HG03139 (cell line): ENCODE measurements at regions not wholly inside any gene's neighbourhood (a gene's known extent, or its start where the extent isn't known, plus 50 kb on each side); places are given as distances from the start of the nearest gene placed in this dataset.
A peak's percentile ranks its signal among the peaks of the same experiment; 100 is the strongest.

Experiments
- ATAC-seq: cut with Tn5 transposase; IDR thresholded peaks from one replicate; pipeline ENCODE4 v1.9.1; 2021; ENCODE audit not compliant: unreplicated experiment

DNA sequence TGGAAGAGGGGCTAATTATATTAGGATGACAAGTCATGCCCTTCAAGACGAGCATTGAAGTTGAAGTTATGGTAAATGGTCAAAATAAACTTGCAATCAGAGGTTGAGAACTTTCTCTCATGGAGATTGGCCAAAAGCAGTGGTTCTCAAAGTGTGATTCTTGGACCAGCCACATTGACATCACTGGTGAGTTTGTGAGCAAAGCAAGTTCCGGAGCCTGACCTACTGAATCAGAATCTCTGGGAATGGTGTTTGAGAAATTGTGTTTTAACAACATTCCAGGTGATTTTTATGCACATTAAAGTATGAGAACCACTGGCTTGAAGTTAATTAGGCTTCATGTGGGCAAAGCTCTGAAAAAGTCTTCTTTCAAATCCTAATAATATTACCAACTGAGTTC is 403.5 kb downstream of the ZSWIM6 start:
- ATAC-seq, result no peak

DNA sequence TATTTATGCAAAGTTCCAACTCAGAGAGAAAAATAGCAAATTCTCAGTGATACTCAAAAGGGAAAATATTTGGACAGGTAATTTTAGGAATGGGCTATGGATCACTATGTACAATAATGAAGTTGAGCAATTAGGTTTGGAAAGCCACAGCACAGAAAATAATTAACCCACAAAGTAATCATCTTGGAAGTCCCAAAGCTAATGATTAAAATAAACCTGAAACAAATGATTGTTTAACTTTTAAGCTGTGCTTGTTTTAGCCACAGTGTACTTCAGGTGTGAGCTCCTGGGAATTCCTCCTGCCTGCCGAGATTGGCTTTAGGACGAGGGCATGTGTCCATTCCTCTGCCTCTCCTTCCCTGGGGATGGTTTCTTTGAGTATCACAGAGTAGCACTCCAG is 403.9 kb downstream of the ZSWIM6 start:
- no peak for ATAC-seq

DNA sequence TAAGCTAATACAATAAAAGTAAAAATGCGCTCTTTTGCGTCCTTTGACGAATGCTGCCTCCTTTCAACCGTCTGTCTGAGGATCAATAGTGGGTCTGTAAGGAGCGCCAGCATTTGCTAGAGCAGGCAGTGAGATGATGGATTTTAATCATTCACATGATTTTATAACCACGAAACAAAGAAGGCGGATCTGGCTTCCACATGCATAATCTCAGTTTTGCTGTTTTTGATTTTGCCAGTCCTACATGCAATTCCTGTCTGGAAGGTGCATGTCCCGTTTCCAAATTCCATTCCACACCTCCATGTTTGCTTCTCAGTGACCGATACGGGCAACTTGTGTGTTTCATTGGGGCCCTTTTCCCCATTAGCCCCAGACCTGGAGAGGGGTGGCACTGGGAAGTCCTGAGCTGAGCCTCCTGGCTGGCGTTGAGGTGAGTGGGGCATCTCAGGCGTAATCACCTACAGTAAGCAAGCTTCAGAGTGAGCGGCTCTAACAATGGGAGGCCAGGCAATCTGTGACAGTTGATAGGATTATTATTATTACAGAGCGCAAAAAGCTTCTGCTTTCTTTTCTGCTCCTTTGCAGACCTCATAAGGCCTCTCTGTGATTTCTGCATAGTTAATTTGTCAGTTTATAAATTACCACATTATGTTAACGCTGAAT is 405.4 kb downstream of the ZSWIM6 start:
- no peak for ATAC-seq

DNA sequence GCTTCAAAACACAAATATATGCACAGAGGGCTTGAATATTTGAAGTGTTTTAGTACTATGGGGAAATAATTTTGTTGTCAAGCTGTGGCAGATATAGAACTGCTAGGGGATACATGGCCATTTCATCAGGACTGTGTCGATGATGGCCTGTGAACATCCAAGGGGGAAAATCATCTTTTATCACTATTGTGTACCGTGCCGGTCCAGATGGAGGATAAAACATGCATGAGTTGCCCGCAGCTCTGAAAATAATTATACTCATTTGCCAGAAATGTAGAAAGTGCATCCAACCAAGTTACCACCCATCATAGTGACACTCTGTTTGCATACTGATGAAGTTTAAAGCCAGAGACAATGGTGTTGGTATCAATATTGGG is 405.9 kb downstream of the ZSWIM6 start:
- ATAC-seq, result no peak

DNA sequence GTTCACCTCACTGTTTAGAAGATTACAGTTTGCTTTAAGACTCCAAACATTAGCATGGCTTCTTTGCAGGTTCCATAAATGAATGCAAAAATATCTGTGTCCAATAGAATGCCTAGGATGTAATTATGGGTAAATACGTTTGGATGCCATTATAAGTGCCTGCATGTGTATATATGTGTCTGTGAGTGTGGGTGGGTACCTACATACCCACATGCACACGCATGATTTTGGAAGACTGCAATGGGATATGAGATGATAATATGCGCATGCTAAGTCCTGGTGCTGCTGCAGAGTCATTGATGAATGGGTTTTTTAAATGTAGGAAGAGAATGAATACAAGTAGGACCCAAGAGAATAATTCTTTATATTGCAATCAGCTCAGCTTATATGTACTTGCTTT is 406.4 kb downstream of the ZSWIM6 start:
- no peak for ATAC-seq

DNA sequence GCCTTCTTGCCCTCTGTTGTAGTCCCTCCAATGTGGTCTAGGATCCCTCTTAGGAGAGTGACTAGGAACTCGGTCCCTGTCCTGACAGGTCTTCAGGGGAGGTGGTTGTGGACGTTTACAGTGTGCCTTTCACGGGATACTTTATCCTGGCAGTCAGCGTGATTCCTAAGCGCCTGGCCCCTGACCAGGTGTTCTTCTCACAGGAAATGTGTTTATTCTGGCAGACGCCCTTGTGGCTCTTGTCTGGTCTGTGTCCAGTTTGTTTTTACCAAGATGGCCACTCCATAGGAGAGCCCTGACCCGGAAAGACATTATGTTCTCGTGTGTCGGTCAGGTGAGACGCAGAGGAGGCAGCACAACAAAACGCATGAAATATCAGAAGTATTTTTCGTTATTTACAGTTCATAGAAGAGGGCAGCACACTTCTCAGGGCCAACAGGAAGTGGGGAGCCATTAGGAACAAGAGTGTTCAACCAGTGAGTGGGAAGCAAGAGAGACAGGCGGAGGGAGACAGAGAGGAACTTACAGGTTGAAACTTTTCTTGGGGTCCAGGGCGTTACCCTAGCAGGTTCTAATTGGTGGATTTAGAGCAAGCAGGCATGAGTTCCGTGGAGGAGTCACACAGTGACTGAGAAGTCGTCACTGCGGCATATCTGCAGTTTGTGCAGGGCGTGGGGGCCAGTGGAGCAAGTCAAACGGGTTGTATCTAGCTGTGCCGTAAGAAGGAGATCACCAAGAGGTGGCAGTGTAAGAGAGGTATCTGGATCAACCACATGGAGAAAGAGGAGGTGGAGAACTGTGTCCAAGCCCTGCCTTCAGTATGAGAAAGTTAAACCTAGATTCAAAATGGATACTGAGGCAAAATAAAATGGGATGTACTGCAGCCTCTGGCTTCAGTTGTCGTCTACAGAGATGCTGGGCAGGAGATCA is 412.9 kb downstream of the ZSWIM6 start:
- ATAC-seq, result no peak

DNA sequence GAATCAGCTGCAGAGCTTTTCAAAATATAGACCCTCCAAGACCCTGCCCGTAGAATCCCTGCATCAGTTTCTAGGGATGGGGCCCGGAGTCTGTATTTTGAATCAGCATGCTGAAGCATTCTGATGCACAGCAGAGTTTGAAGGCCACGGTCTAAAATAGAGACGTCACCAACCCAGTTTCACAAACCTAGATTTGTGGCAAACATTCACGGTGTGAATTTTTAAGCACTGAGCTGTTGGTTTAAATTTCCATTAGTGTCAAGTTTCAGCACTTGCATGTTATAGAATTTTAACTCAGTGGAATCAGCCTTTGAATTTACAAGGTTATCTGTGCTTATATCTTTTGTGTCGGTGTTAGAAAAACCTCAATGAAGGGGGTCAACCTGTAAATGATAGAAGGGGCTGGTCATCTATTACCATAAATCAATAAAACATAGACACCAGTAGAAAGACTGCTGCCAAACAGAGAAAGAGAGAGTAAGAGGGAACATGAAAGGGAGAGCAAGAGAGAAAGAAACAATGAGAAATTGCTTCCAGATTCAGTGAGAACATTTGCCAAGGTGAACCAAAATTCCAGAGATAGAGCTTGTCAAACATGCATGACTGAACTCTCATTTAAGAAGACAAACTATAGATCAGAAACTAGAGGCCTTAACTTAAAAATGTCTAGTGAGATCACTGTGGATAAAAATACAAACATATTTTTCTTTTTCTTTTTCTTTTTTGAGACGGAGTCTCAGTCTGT is 414.9 kb downstream of the ZSWIM6 start:
- ATAC-seq, result no peak

DNA sequence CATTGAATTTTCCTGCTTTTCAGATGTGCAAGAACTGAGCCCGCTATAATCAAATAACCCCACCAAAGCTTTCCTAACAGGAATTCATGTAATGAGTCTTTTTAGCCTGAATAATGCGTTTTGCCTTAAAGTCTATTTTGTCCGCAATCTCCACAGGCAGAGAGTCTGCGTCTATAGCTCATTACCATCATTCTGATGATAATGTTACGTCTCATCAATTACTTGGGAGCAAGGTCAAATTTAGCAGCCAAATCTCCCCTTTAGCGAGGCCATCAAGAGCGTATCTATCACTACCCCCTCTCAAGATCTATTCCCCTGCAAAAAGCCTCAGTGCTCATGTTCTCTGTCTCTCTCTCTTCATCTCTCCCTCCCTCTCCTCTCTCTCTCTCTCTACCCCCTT is 416.1 kb downstream of the ZSWIM6 start:
- ATAC-seq, result no peak

DNA sequence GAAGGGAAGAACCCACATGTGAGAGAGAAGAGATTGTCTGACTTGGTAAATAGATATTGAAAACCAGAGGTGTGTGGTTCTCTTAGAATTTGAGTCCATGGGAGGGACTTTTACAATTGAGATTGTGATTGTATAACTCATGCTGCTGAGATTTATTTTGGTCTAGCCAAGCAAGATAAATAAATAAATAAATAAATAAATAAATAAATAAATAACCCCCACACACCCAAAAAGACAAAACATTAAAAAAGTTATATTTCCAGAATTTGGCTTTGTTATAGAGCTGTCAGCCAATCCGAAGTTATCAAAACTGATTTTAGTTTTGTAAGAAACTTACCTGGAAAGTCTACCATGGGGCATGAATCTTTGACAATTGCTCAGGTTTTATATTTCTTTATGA is 416.6 kb downstream of the ZSWIM6 start:
- ATAC-seq, result no peak

DNA sequence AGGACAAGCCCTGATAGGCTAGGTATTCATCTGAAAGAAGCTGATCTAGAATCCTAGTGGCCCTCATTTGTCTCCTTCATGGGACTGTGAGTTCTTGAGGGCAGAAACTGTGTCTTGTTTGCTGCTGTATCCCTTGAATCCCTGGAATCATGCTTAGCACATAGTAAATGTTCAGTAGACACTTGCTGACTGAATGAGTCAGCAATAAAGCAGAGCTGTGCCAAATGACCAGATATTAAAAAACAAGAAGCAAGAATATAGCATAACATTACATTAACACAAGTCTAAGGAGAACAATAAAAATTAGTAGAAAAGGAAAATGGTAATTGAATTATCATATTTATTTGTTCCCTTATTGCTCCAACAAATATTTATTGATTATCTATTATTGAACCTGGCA is 420.5 kb downstream of the ZSWIM6 start:
- no peak for ATAC-seq

DNA sequence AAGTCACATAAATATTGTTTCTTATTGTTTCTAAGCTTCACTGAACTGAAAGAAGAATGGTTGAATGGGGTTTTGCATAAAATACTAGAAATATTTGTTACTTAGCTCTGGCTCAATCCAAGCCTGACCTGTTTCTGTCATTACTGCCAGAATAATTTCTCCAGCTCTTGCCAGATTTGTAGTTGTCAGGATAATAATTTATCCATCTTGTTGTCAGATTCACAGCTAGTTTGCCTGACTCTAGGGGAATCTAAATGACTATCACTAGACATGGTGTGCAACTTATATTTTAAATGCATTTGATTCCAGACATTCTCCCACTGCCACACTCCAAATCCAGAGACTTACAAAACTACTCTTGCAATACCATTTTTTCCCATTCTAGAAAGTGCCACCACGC is 422.7 kb downstream of the ZSWIM6 start:
- ATAC-seq, result no peak

DNA sequence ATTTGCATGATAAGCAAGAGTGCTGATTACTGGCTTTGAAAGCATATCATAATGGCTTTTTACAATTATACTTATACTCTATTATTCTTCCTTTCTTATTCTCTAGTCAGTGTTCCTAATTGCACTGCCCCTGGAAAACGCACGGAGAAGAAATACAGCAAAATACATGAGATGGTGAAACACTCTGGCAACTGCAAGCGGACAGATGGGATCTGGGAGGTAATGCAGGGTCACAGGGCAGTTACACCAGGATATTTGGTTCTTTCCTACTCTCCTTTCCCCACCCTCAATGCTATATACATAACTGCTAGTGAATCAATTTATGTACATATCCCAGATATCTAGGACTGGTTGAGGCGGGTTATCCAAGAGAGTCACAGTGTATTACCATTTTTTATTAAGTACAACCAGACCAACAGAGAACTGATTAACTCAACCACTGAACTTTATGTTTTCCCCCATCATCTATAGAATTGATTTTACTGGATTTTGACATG is 423.7 kb downstream of the ZSWIM6 start:
- no peak for ATAC-seq

DNA sequence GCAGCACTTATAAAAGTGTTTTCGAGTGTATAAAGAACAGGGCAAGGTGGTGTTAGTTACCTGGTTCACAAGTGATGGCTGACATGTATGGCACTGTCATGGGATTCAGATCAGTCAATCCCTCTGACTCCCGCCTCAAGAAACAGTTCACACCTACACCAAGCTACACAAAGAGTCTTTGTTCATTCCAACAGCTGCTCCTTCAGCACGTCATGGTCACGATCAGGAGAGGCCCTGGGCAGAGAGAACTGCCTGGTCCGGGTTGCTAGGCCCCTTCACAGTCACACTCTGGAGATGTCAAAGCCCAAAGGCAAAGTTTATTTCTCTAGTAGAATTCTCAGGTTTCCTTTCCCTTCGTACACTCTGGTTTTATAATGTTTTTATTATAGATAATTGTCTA is 426.7 kb downstream of the ZSWIM6 start:
- ATAC-seq, result no peak

DNA sequence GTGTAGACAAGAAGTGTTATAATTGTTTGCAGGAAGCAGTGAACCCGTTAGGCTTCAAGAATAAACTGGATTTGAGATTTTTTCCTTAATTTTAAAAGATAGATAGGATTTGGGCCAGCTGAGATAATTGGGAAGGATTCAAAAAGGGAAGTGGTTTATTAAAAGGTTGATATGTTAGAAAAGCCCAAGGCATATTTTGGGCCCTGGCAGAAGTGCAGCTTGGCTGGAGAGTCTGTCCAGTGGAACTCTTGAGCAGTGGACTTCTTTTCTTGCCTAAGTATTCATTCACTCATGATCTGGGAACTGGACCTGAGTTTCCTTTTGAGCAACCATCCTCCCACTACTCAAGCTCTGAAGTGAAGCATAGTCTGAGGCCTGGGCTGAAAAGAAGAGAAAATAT is 433.4 kb downstream of the ZSWIM6 start:
- no peak for ATAC-seq

DNA sequence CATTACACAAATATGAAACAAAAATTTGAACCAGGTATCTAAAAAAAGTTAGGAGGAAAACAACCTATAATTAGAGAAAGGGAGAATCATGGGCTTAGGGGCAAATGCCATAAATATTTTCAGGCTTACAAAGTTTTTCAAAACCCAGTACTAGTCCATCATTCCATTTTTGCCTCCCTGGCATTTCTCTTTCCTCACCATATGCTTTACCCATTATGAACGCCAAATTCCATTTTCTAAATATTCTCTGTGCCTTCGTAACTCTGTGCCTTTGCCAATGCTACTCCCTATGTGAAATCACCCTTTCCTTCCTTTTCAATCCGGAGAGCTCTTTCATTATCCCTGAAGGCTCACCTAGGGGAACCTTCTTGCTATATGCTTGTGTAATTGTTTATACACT is 434.1 kb downstream of the ZSWIM6 start:
- no peak for ATAC-seq

DNA sequence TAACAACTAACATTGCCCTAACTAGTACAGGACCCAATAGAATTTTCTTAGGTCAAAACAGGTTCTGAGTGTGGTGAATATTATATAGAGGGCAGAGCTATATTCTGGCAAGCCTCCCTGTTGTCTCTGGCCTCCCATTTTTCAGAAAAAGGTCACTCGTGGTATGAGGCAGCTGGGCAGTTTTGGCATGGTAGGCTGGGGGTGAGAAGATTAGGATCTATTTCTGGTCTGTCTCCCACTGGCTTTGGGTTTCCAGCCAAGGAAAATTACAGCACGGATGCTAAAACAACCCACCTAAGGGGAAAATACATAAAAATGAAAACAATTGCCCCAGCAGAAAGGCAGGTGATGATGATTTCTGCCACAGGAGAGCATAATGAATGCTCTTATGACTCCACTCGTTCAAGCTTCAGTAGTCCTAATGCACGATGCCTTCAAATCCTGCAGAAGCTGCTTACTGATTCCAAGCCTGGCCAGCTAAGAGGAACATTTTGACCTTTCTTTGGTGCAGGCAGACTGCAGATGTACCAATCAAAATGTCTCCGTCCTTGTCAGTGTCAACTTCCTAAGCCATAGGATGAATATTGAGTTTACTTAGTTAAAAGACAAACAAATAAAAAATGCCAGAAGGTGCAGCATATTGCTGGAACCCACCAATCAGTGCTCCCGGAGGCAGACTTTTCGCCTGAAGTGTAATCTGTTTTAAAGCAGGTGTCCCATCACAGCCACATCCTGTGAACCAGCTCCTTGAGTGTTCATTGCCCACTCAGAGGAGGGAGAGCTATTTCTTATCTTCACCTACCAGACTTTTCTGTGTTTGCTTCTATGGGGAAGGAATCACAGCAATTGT is 435.4 kb downstream of the ZSWIM6 start:
- ATAC-seq, result no peak

DNA sequence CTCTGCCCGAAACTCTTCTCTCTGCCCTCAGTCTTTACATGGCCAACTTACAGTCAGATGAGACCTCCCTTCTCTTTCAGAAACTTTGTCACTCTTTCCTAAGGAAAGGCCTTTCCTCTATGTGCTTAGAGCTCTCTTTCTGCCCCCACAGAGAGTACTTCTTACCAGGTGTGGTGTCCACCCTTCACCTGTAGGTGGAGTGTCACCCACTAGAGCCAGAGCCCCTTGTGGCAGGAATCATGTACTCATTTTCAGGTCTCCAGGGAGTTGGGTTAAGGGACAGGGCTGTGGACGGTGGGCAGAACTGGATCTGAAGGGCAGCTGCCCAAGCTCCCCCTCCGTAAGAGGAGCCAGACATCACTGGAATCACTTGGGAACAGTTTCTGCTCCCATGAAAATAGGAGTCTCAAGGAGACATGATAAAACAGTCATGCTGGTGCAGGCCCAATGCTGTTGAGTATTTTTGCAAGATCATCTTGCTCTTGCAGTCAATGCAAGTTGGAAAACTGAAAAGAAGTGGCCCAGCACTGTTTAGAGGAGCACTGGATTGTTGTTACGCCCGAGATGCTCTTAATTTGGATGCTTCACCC is 436.7 kb downstream of the ZSWIM6 start:
- ATAC-seq, result peak; percentile 94

DNA sequence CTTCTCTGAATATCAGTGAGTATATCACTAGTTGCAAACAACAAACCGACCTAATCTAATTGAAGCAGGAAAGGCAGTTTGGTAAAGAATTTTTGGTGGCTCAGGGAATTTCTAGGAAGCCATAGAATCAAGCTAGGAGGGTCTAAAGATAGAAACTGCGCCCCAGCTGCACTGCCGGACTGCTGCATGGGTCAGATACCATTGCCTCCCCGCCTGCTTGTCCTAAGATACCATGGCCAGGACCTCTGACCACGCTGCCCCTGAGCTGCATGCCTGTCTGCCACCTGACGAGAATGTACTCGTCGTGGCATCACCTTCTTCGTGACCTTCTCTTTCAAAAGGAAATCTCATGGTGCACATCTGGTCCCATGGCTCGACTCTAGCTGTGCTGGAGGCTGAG is 439.0 kb downstream of the ZSWIM6 start:
- no peak for ATAC-seq

DNA sequence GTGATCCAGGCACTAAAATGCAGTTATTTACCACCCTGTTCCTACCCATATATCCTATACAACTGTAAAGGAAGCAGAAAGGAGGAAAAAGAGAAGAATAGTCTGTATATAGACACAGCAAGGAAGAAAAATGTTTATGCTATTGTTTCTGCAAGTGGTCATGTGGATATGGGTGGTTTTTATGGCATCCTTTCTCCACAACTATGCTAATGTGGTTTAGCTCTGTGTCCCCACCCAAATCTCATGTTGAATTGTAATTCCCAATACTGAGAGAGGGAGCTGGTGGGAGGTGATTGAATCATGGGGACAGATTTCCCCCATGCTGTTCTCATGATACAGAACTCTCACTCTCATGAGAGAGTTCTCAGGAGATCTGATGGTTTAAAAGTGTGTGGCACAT is 439.8 kb downstream of the ZSWIM6 start:
- no peak for ATAC-seq

DNA sequence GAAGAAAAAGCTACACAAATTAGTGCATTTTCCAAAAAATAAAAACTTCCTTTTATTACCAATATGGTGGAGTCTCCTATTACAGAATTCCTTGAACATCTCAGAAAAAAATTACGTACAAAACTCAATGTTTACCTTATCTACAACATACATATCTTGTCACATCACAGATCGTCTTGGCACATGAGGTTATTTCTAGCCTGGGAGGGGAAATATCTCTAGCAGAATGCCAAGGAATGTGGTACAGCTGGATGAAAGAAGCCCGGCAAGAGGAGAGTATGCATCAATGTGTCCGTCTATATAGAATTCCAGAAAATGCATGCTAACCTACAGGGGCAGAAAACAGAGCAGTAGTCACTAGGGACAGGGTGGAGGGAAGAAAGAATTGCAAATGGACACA is 443.8 kb downstream of the ZSWIM6 start:
- ATAC-seq, result no peak
